ENCODE measurements at regions not wholly inside any gene's neighbourhood (a gene's known extent, or its start where the extent isn't known, plus 50 kb on each side); places are given as distances from the start of the nearest gene placed in this dataset.
"Not testable (repeated sequence)": the region's sequence is repeated elsewhere in the genome, so short reads cannot be mapped to it uniquely, and the experiment has no call there.

DNA sequence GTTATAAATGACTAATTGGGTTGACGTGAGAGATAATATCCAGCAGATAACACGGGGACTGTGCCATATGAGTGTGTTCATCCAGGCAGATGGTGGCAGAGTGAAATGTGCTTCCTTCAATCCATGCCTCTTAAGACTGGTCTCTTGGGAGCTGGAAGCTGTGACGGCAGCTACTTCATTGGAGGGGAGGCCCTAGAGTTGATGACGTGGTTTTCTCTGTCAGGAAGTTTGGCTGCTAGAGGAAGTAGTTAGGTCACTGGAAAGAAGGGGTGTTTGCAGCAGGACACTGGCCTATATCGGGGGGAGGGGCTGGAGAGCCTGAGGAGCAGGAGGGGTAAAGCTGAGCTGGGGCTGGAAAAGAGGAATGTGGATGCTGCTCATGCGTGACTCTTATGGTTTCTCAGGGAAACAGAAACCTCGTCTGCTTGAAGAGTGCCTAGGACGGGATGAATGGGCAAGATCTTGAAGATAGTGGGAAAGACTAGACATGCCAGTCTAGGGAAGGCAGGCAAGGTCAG lies 3051.6 kb downstream of the RPIA start:
- not testable (repeated sequence) for H3K27ac ChIP-seq (ENCODE audit: low read depth, low read length); H3K4me3 ChIP-seq (ENCODE audit: low read depth, low read length); H3K9ac ChIP-seq (ENCODE audit: low read length); H3K4me1 ChIP-seq (ENCODE audit: control insufficient read depth, insufficient read depth, low read length); H3K36me3 ChIP-seq (ENCODE audit: control insufficient read depth, insufficient read depth, low read length); H3K27me3 ChIP-seq (ENCODE audit: control insufficient read depth, insufficient read depth, low read length); H3K9me3 ChIP-seq (ENCODE audit: control insufficient read depth, insufficient read depth, low read depth, low read length)

- peaks cover 14% of the 10 kb centered on the region; the same call in 1 of the 2 replicates for H3K27me3 ChIP-seq (ENCODE audit: control insufficient read depth, insufficient read depth, low read length)
- H3K36me3 ChIP-seq (ENCODE audit: control insufficient read depth, insufficient read depth, low read length); H3K4me3 ChIP-seq (ENCODE audit: low read depth, low read length); H3K4me1 ChIP-seq (ENCODE audit: control insufficient read depth, insufficient read depth, low read length); H3K9me3 ChIP-seq (ENCODE audit: control insufficient read depth, insufficient read depth, low read depth, low read length); H3K27ac ChIP-seq (ENCODE audit: low read depth, low read length); H3K9ac ChIP-seq (ENCODE audit: low read length): not testable (repeated sequence)
These were observed 3052.4 kb downstream of the RPIA start for GRCh38 chr2:91743910-91744309.

GRCh38 chr2:91744700-91745141 lies 3053.2 kb downstream of the RPIA start:
- H3K36me3 ChIP-seq (ENCODE audit: control insufficient read depth, insufficient read depth, low read length); H3K27ac ChIP-seq (ENCODE audit: low read depth, low read length); H3K9me3 ChIP-seq (ENCODE audit: control insufficient read depth, insufficient read depth, low read depth, low read length); H3K4me1 ChIP-seq (ENCODE audit: control insufficient read depth, insufficient read depth, low read length): not testable (repeated sequence)
- H3K9ac ChIP-seq (ENCODE audit: low read length): peak overlapping the region; percentile 21
- peak overlapping the region; percentile 40 for H3K4me3 ChIP-seq (ENCODE audit: low read depth, low read length)
- H3K27me3 ChIP-seq (ENCODE audit: control insufficient read depth, insufficient read depth, low read length): peaks cover 14% of the 10 kb centered on the region; the same call in 1 of the 2 replicates

DNA sequence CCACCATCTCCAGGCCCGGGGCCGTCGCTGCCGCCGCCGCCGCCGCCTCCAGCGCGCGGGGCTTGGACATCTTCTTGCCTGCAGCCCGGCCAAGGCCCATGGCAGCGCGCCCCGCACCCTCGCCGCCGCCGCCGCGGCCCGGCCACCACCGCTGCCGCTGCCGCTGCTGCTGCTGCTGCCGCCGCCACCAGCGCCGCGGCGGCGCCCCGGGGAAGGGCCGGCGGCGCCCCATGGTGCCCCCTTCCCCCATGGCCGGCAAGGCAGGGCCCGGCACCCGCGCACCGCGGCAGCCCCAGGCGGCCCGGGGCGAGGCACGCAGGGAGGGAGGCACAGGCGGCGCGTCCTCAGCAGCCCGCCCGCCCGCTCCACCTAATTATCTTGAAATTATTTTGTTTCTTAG lies 3057.4 kb downstream of the RPIA start:
- Histone ChIP-seq H3K4me3 (ENCODE audit: low read depth, low read length) (peak overlapping the region; percentile 37; the same call in 1 of the 2 replicates), H3K9ac (ENCODE audit: low read length) (no peak overlapping the region), H3K9me3 (ENCODE audit: control insufficient read depth, insufficient read depth, low read depth, low read length) (no peaks in the 10 kb centered on the region), H3K36me3 (ENCODE audit: control insufficient read depth, insufficient read depth, low read length) (no peaks in the 10 kb centered on the region), H3K27me3 (ENCODE audit: control insufficient read depth, insufficient read depth, low read length) (peaks cover 11% of the 10 kb centered on the region; the same call in 1 of the 2 replicates), H3K27ac (ENCODE audit: low read depth, low read length) (no peak overlapping the region), H3K4me1 (ENCODE audit: control insufficient read depth, insufficient read depth, low read length) (peaks cover 3% of the 10 kb centered on the region; the same call in 1 of the 2 replicates)

- H3K27me3 ChIP-seq (ENCODE audit: control insufficient read depth, insufficient read depth, low read length): peaks cover 11% of the 10 kb centered on the region; the same call in 1 of the 2 replicates
- H3K9me3 ChIP-seq (ENCODE audit: control insufficient read depth, insufficient read depth, low read depth, low read length); H3K4me1 ChIP-seq (ENCODE audit: control insufficient read depth, insufficient read depth, low read length); H3K36me3 ChIP-seq (ENCODE audit: control insufficient read depth, insufficient read depth, low read length); H3K9ac ChIP-seq (ENCODE audit: low read length); H3K27ac ChIP-seq (ENCODE audit: low read depth, low read length); H3K4me3 ChIP-seq (ENCODE audit: low read depth, low read length): not testable (repeated sequence)
These were observed 3058.2 kb downstream of the RPIA start for GRCh38 chr2:91749665-91750064.

DNA sequence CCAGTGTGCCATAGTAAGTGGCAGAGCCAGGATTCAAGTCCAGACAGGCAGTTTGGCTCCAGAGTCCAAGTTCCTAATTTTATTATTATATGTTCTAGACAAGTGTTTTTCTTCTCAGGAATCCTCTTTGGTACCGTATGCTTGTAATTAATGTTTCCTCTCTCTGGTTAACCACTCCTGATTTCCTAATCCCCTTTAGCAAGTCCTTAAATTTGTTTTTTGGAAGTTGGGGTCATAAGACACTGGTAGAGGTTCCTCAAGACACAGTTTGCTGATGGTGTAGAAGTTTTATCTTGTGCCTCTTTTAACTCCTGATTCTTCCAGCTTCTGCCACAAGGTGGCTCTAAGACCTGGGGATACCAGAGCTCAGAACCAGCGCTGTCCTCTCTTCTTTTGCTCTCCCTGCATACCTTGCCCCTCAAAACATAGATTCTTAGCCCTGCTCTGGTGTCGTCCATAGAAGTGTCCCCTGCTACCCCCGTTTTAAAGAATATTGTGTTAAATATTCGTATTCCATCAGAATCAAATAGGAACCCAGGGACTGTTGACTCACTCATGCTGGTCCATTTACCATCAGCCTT lies 3068.0 kb downstream of the RPIA start:
- not testable (repeated sequence) for H3K4me3 ChIP-seq (ENCODE audit: low read depth, low read length); H3K36me3 ChIP-seq (ENCODE audit: control insufficient read depth, insufficient read depth, low read length); H3K27ac ChIP-seq (ENCODE audit: low read depth, low read length); H3K9ac ChIP-seq (ENCODE audit: low read length); H3K27me3 ChIP-seq (ENCODE audit: control insufficient read depth, insufficient read depth, low read length); H3K4me1 ChIP-seq (ENCODE audit: control insufficient read depth, insufficient read depth, low read length); H3K9me3 ChIP-seq (ENCODE audit: control insufficient read depth, insufficient read depth, low read depth, low read length)

DNA sequence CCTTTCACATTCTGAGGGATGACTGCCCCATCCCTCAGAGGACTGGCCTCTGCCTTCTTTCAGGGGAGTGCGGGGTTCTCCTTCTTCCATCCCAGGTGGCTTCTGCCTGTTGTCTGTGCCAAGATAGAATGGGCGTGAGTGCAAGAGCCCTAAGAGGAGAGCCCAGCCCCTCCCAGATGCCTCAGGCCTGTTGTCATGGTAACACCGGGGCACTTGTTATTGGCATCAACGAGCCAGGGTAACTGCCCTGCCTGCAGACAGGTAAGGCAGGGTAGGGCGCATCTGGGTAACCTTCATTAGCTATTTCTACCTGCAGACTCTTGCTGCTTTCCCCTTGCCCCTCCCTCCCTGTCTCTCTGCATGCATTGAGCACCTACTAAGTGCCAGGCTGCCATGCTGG lies 3069.2 kb downstream of the RPIA start:
- not testable (repeated sequence) for H3K9me3 ChIP-seq (ENCODE audit: control insufficient read depth, insufficient read depth, low read depth, low read length); H3K9ac ChIP-seq (ENCODE audit: low read length); H3K36me3 ChIP-seq (ENCODE audit: control insufficient read depth, insufficient read depth, low read length); H3K4me3 ChIP-seq (ENCODE audit: low read depth, low read length); H3K27ac ChIP-seq (ENCODE audit: low read depth, low read length); H3K27me3 ChIP-seq (ENCODE audit: control insufficient read depth, insufficient read depth, low read length); H3K4me1 ChIP-seq (ENCODE audit: control insufficient read depth, insufficient read depth, low read length)

GRCh38 chr2:91762312-91762711 lies 3070.8 kb downstream of the RPIA start:
- not testable (repeated sequence) for H3K9ac ChIP-seq (ENCODE audit: low read length); H3K36me3 ChIP-seq (ENCODE audit: control insufficient read depth, insufficient read depth, low read length); H3K27ac ChIP-seq (ENCODE audit: low read depth, low read length); H3K9me3 ChIP-seq (ENCODE audit: control insufficient read depth, insufficient read depth, low read depth, low read length); H3K4me3 ChIP-seq (ENCODE audit: low read depth, low read length); H3K4me1 ChIP-seq (ENCODE audit: control insufficient read depth, insufficient read depth, low read length); H3K27me3 ChIP-seq (ENCODE audit: control insufficient read depth, insufficient read depth, low read length)

- H3K27ac ChIP-seq (ENCODE audit: low read depth, low read length); H3K9ac ChIP-seq (ENCODE audit: low read length); H3K4me3 ChIP-seq (ENCODE audit: low read depth, low read length); H3K36me3 ChIP-seq (ENCODE audit: control insufficient read depth, insufficient read depth, low read length); H3K9me3 ChIP-seq (ENCODE audit: control insufficient read depth, insufficient read depth, low read depth, low read length); H3K27me3 ChIP-seq (ENCODE audit: control insufficient read depth, insufficient read depth, low read length); H3K4me1 ChIP-seq (ENCODE audit: control insufficient read depth, insufficient read depth, low read length): not testable (repeated sequence)
These were observed 3072.2 kb downstream of the RPIA start for GRCh38 chr2:91763710-91764109.

GRCh38 chr2:91764581-91765002 lies 3073.1 kb downstream of the RPIA start:
- not testable (repeated sequence) for H3K9ac ChIP-seq (ENCODE audit: low read length); H3K27me3 ChIP-seq (ENCODE audit: control insufficient read depth, insufficient read depth, low read length); H3K27ac ChIP-seq (ENCODE audit: low read depth, low read length); H3K4me3 ChIP-seq (ENCODE audit: low read depth, low read length); H3K9me3 ChIP-seq (ENCODE audit: control insufficient read depth, insufficient read depth, low read depth, low read length); H3K36me3 ChIP-seq (ENCODE audit: control insufficient read depth, insufficient read depth, low read length)
- H3K4me1 ChIP-seq (ENCODE audit: control insufficient read depth, insufficient read depth, low read length): peaks cover 12% of the 10 kb centered on the region; the same call in 1 of the 2 replicates

DNA sequence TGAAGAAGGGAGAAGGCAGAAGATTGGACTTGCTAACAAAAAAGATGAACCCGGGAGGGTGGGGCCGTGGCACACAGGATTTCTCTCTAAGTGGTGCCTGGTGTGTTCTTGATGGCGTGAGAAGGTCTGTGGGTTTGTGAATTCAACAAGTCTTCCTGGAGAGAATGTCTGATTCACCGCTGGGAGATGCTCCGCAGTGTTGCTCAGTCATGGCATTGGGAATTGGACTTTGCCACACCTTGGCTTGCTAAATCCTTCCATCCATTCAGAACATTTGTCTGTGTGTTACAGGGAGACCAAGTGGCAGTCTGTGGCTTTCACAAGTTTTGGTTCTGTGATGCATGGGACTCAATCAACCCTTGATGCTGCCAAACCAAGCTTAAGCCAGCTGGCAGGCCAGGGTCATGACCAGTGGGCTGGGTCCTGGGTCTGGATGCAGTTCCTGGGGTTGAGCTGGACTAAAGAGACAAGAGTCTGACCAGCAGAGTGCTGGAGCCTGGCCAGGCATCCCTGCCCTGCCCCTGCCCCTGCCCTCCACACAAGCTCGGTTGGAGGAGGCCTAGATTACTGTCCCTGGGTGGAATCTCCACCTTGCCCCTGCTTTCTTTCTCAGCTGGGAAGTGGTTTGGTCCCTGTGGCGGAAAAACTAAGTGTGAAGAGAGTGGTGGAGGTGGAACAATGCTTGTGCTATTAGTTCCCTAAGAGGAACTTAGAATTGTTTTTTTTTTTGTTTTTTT lies 3073.7 kb downstream of the RPIA start:
- not testable (repeated sequence) for H3K36me3 ChIP-seq (ENCODE audit: control insufficient read depth, insufficient read depth, low read length); H3K4me3 ChIP-seq (ENCODE audit: low read depth, low read length); H3K27ac ChIP-seq (ENCODE audit: low read depth, low read length); H3K9ac ChIP-seq (ENCODE audit: low read length); H3K27me3 ChIP-seq (ENCODE audit: control insufficient read depth, insufficient read depth, low read length); H3K9me3 ChIP-seq (ENCODE audit: control insufficient read depth, insufficient read depth, low read depth, low read length)
- peaks cover 12% of the 10 kb centered on the region; the same call in 1 of the 2 replicates for H3K4me1 ChIP-seq (ENCODE audit: control insufficient read depth, insufficient read depth, low read length)

Measured in HUES6 (cell line).